DMS 273 (cell line): ENCODE measurements at regions not wholly inside any gene's neighbourhood (a gene's known extent, or its start where the extent isn't known, plus 50 kb on each side); places are given as distances from the start of the nearest gene placed in this dataset.

Source experiments
- DNase-seq: peaks from one replicate; lab custom pipeline; 2025; ENCODE audit not compliant: unreplicated experiment; lab: John Stamatoyannopoulos, UW

DNA sequence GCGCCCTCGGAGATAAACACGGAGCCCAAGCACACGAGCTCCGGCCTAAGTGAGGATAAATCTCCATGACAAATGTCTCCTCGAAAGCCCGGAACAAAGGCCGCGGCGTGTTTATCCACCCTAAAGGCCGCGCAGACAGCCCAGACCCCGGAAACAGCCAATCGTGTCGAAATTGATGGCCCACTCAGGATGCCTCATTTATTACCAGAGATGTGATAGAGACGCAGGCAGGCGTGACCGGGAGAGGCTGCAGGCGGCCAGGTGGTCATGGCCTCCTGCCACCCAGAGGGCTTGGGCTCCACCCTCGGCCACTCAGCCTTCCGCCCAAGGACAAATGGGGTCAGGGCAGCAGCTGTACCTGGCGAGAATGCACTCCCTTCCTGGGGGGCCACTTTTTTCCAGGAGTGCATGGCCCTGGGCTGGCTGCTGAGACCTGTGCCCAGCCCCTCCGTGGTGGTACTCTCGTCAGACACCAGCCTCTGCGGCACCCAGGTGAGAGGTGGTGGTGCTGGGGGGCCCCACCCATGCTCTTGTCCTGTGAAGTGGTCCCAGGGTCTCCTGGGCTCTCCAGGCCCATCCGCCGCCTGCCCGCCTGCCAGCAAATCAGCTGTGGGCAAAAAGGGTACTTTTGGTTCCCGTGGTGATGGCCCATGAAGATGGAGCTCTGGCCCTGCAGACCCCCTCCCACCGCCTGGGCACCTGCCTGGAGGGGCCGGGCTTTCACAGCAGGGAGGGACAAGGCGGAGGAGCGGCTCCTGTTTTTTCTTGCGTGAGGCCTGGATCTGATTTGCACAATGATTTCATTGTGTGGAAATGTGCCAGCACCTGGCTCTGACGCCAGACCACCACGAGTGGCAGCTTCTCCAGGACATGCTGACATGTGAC is 211.5 kb upstream of the C14orf180 start:
- DNase-seq, result no peak

DNA sequence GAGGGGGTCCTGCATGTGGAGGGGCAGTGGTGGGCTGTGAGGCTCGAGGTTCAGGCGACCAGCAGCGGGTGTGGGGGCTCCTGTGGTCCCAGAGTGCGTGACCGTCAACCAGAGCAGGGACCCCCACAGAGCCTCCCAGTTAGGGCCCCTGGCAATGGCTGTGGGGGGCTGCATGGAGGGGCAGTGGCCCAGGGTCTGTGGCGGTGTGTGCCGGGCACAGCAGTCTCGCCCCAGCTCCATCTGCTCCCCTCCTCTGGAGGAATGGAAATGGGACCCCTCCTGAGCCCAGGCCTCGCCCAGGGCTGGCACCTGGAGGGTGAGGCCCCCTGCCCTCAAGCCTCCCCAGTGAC is 210.8 kb upstream of the C14orf180 start:
- DNase-seq, result no peak

DNA sequence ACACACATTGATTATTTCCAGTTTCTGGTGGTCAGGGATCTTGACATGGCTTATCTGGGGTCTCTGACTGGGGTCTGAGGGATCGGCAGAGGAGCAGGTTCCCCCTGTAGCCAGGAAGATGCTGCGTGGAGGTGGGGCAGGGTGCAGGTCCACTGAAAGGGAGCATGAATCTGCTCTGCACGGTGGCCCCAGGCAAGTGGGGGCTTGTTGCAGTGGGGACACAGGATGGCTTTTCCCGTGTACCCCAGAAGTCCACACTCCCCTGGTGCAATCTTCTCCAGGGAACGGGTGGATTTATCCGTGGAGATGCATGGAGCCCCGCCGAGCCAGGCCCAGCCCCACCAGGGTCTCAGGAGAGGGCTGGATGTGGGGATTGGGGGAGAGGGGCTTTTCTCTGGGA is 210.4 kb upstream of the C14orf180 start:
- DNase-seq, result no peak

DNA sequence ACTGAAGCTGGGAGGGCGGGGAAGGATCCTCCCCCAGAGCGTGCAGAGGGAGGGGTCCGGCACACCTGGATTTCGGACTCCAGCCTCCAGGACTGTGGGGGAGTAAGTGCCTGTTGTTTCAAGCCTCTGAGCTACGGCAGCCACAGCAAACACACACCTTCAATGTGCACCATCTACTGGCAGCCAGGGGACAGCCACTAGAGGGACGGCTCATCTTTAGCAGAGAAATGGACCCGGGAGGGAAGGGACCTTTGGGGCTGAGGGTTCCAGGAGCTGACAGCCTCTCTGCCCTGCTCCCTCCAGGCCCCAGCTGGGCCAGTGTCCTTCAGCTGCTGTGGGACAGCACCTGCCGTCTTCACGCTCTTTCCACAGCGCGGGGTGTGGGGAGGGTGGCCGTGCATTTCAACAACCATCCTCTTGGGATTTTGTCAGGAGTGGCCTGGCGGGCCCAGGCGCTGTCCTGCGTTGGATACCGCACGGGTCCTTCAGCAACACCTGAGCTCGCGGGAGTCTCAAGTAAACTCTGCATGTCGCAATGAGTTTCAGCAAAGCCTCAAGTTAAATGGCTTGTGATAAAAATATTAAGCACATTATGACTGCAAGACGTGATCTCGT is 209.2 kb upstream of the C14orf180 start:
- peak; percentile 54 for DNase-seq

DNA sequence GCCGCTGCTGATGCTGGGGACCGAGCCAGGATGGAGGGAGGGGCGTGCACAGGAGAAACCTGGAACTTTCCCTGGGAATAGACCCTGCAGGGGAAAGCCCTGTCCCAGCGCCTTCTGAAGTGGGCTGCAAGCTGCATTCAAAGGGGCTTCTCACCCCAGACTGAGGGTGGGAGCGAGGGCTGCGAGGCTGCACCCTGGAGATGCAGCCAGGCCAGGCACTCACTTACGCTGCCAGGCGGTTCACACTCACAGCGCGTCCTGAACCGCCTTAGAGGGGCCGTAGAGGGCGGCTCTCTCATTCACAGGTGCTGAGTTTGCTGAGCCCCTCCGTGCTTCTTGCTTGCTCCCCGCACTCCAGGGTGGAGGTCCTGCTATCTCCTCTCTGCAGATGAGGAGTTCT is 208.5 kb upstream of the C14orf180 start:
- no peak for DNase-seq

DNA sequence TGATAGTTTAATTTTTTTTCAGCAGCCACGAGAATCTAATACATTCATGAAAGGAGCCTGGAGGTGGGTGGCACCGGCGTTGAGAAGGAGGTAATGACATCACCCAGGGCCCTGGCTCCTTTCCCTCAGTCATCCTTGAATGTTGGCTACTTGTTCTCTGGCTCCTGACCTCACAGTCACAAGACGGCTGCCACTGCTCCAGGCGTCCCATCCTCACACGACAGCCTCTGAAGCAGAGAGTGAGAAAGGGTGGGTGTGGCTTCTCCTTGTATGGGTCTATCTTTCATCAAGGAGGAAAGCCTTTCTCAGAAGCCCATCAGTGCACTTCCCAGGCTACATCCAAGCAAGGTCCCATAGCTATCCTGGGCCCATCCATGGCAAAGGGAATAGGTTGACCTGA is 207.6 kb upstream of the C14orf180 start:
- DNase-seq, result no peak

DNA sequence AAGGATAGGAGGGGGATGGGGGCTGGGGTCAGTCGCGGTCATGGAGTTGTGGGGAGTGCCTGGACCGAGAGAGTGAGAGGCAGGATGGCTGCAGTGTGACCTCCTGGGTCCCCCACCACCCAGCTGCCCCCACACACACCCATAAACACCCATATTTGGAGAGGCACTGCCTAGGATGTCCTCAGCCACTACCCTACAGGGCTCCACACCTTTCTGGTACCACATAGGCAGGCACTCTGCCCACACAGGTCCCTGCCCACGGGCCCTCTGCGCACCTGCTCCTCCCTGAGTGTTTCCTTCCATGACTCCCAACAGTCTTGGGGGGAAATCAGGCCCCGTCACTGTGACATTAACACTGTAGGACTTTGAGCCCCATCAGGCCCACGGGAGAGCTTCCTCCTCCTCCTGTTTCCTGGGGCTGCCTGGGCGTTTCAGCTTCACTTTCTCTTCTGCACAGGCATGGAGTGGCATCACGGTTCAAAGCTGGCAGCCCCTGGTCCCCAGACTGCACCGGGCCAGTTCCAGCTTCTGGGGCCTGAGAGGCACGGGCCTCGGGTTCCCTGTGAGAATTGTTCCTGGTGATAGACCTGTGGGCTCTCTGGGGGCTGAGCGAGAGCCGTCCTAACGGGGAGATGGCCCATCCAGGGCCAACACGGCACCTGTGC is 207.0 kb upstream of the C14orf180 start:
- DNase-seq, result no peak

DNA sequence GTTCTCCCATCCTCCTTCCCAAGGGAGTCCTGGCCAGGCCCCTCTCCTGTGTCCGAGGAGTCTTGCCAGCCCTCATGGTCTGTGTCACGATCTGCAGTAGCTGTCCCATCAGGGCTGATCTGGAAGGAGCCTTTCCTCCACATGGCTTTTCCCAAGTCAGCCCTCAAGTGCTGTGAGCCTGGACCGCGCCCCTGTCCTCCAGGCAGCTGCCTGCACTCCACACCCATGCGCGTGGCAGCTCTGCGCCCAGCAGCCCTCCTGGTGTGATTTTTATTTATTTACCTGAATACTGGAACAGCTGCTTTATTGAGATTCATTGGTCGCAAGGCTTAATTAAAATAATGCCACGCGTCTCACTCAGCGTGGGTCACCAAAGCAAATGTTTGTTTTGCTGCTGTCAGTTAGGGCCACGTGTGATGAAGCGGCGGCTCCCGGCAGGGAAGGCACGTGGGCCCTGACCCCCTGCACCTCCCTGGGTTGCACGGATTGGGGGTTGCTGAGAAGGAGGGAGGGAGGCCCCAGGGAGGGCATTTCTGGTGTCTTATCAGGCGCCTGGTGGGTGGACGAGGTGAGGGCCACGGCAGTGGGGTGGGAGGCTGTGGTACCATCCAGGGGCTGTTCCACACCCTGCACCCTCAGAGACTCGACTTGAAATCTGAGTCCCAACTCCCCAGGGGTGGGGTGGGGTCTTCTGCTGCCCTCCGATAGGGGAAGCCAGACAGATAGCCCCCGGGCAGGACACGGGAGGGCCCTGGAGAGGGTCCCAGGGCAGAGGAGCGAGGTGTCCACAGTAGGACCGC is 206.3 kb upstream of the C14orf180 start:
- DNase-seq, result no peak

DNA sequence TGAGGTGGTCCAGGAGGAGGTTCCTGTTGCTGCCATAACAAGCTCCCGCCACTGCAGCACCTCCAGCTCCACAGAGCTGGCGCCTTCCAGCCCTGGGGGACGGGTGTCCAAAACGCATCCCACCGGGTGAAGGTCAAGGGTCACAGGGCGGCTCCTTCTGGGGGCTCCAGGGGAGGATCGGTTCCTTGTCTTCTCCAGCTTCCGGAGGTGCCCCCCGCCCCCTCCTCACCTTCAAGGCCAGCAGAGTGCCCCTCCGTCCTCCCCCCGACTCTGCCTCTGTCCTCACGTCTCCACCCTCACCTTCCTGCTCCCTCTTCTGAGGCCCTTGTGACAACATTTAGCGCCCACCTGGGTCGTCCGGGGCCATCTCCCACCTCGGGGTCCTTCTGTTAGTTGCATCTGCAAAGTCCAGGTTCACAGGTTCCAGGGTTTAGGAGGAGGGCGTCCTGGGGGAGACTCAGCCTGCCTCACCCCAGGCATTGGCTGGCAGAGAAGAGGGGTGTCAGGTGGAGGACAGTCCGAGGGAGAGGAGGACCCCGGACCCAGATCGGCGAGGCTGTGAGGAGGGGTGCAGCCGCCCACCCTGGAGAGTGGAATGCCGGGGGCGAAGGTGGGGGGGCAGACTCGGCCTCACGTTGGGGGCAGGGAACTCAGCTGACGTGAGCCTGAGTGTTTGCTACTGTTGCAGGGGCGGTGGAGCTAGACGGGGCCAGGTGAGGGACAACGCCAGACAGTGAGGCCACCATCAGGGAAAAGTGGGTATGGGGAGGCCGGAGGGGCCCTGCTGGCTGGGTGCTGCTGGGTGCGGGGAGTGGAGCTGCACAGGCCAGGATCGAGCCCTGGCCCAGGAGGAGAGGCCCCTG is 205.5 kb upstream of the C14orf180 start:
- no peak for DNase-seq

DNA sequence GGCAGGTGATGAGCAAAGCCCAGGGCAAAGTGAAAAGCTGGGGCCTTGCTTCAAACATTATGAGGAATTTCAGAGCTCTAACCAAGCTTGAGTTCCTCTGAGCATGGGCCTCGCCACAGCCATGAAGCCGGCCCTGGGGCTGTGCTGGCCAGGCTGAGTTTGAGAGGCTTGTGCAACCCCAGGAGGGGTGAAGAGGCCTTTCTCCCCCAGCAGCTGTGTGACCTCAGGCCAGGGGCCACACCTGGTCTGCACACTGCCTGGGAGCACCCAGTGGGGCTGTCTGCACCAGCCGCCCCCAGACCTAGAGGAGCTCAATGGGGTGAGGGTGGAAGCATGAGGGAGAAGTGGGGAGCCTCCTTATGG is 204.9 kb upstream of the C14orf180 start:
- DNase-seq, result no peak

DNA sequence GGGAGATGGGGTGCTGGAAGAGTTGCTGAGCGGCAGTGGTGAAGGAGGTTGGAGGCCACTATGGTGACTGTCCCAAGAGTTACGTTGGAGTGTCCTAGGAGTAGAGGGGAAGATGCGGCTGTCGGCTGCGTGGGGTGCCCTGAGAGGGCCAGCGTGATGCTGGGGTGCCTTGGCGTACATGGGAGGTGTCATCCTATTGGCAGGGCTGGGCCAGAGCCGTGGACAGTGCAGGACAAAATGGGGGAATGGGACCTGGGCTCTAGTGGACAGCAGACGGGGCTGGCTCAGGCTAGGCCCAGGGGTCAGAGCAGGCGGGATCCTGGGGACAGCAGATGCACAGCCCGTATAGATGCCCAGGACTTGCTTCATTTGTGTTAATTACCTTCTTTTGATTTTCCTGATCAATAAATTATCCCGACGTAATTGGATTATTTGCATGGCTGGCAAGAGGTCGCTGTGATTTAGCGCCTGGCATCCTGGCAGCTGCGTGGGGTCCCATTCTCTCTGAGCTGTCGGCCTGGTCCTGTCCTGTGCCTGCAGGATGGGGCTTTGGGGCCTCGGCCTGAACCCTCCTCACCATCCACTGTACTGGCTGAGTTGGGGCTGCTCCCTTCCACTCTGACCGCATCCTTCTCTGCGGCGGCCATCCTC is 203.9 kb upstream of the C14orf180 start:
- DNase-seq, result no peak

DNA sequence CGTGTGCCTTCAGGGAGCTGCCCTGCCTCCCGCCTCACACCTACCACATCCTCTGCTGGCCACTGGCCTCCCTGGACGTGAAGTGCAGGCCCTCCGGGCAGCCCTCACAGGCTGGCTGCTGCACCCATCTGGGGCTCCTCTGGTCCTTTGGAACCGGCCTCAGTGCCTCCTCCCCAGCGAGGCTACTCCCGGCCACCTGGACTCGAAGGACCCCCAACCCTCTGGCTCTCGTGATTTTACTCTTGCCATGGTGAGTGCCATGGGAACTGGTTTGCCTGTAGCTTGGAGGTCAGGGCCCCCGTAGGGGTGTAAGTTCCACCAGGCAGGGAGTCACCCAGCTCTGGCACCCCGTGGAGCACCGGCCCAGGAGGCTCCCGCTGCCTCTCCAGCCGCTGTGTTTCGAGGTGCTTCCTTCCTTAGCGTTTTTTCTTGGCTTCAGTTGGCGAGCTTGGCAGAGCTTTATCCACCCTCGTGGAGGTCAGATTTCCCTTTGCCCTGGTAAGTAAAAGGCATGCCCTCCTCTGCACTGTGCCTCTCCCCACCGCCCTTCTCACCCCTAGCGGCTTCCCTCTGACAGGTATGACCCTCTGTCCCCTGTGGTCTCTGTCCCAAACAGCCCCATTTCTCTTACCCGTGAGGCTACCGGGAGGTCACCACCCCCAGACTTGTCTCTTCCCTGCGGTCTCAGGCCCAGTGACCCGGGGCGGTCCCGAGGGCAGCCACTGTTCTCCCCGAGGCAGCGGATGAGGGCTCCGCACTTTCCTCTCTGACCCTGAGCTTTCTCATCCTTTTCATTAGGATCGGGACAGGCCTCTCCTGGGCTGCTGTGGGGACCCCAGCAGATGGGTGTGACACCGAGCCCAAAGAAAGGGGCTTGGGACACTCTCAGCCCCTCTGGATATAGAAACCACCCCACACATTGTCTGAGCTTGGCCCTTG is 203.1 kb upstream of the C14orf180 start:
- DNase-seq, result no peak

DNA sequence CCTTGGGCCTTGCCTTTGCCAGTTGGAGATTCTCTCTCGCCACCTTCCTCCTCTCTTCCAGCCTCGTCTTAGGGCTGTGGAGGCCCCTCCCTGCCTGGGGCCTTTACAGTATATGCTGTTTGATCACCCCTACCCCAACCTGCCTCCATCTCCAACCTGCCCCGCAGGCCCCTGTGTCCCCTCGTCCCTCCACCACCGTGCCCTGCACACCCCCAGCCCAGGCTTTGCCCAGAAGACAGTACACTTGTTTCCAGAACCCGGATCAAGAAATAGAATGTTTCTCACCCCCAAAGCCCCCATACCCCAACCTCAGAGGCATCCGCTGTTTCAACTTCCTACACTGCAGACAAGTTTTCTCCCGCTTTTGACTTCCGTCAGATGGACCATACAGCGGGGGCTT is 202.3 kb upstream of the C14orf180 start:
- no peak for DNase-seq

DNA sequence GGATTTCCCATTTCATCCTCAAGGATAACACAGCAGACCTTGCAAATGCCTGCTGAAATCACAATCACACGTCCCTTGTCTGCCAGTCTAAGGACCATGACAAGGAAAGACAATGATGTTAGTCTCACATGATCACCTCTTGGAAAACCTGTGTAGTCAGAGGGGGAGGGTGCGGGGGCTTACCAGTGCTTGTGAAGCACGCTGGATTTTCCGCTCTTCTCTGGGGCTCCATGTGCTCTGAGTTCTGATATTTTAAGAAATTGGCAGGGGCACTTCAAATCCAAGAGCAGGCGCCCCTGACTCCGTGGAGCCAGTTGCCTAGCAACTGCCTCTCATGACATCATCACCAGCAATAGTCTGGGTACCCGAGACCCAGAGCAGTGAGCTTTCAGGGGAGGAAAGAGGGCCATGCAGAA is 200.9 kb upstream of the C14orf180 start:
- no peak for DNase-seq

DNA sequence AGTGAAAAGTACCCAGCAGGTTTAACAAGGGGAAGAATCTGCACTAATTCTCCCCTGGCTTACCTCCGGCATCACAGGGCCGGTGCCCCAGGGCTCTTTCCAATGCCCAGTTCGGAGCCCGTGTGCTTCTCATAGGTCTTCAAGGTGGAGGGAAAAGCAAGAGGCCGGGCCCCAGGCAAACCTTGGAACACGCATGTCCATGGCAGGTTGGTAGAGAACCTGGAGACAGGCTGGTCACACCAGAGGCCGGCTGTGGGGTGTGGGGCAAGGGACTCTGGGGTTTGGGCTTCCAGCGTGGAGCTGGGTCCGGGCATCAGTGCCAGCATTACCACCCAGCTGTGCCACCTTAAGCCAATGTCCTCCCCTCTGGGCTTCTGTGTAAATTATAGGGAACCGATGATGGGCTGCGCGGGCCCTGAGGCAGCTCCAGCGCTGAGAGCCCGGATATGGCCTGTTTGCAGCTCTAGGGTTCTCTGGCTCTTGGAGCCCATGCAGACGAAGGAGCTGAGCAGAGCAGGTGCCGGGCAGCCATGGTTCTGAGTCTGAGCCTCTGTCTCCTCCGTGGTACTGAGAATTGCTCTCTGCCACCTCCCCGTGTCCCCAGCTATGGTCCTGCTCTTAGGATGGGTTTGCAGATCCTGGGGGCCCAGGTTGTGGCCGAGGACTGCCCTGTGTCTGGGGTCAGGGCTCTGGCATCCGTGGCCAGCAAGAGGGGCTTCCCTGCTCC is 197.0 kb upstream of the C14orf180 start:
- DNase-seq, result no peak

DNA sequence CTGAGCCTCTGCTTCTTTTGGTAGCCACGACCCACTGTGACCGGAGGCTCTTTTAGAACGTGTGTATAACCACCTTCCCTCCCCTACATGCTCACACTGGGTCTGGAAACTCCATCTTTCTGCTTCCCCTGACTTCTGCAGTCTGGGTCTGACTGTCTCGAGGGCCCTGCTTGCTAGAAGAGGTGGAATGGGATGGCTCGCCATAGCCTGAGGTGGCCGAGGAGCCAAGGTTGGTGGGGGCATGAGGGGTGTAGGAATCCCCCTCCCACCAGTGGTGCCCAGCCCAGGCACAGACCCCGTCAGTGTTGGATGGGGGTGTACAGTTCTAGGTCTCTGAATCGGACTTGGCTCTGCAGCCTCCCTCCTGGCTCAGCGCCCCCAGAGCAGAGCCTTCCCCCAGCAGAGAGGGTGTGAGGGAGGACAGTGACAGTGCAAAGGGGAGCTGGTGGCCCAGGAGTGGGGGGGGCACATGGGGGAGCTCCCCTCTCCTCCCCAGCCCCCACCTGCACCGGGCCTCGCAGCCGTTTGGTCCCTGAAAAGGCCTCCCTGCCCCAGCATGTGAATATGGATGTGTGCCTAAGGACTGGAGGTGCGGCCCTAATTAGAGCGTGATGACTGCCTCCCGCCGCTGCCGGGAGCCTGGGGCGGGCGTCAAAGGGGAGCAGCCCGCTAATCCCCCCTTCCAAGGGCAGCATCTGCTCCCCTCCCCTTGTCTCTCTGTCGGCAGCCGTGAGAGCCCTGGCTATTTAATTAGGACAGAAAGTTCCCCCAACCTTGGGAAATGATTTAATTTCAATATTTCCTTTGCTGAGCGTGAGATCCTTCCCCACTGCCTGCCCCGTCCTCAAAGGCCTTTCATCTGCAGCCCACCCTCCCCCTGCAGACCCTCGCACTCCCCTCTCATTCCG is 196.2 kb upstream of the C14orf180 start:
- DNase-seq, result peak; percentile 80
